Inflammatory macrophage treated with lipopolysaccharide for 1 hour (primary cell): ENCODE measurements at regions not wholly inside any gene's neighbourhood (a gene's known extent, or its start where the extent isn't known, plus 50 kb on each side); places are given as distances from the start of the nearest gene placed in this dataset.

Experiments
- DNase-seq, 2 donors: peaks; one replicate each; pipeline ENCODE4 v3.0.0-alpha.2; 2020 to 2022

- DNase-seq = no peak
Measured at GRCh38 chr5:73284985-73285384, 112.0 kb downstream of the TMEM174 start.

- no peak for DNase-seq
Measured at GRCh38 chr5:73284220-73284795, 111.3 kb downstream of the TMEM174 start.

- DNase-seq = no peak
Measured at GRCh38 chr5:73282923-73283322, 109.9 kb downstream of the TMEM174 start.

- DNase-seq = no peak
Measured at GRCh38 chr5:73282383-73282782, 109.4 kb downstream of the TMEM174 start.

GRCh38 chr5:73280821-73281746, 108.1 kb downstream of the TMEM174 start:
- DNase-seq = no peak

GRCh38 chr5:73280386-73280785, 107.4 kb downstream of the TMEM174 start:
- DNase-seq = no peak

- DNase-seq = no peak
Measured at GRCh38 chr5:73279805-73280204, 106.8 kb downstream of the TMEM174 start.

GRCh38 chr5:73278693-73279092, 105.7 kb downstream of the TMEM174 start:
- DNase-seq = no peak

- no peak for DNase-seq
Measured at GRCh38 chr5:73274881-73275663, 102.1 kb downstream of the TMEM174 start.

- DNase-seq = no peak
Measured at GRCh38 chr5:73274121-73274520, 101.1 kb downstream of the TMEM174 start.

GRCh38 chr5:73273379-73274050, 100.5 kb downstream of the TMEM174 start:
- no peak for DNase-seq

GRCh38 chr5:73272351-73272750, 99.4 kb downstream of the TMEM174 start:
- no peak for DNase-seq

GRCh38 chr5:73268826-73269225, 95.8 kb downstream of the TMEM174 start:
- no peak for DNase-seq

- no peak for DNase-seq
Measured at GRCh38 chr5:73267766-73268435, 94.9 kb downstream of the TMEM174 start.

- DNase-seq = no peak
Measured at GRCh38 chr5:73266925-73267765, 94.2 kb downstream of the TMEM174 start.

- DNase-seq = no peak
Measured at GRCh38 chr5:73266176-73266738, 93.3 kb downstream of the TMEM174 start.

GRCh38 chr5:73265641-73266040, 92.6 kb downstream of the TMEM174 start:
- DNase-seq = no peak

GRCh38 chr5:73264631-73265030, 91.6 kb downstream of the TMEM174 start:
- DNase-seq = no peak

GRCh38 chr5:73263001-73263710, 90.2 kb downstream of the TMEM174 start:
- no peak for DNase-seq

GRCh38 chr5:73256862-73257261, 83.9 kb downstream of the TMEM174 start:
- no peak for DNase-seq
